ENCODE measurements at regions not wholly inside any gene's neighbourhood (a gene's known extent, or its start where the extent isn't known, plus 50 kb on each side); places are given as distances from the start of the nearest gene placed in this dataset.
A peak's percentile ranks its signal among the peaks of the same experiment; 100 is the strongest.
"Not testable (repeated sequence)": the region's sequence is repeated elsewhere in the genome, so short reads cannot be mapped to it uniquely, and the experiment has no call there.

DNA sequence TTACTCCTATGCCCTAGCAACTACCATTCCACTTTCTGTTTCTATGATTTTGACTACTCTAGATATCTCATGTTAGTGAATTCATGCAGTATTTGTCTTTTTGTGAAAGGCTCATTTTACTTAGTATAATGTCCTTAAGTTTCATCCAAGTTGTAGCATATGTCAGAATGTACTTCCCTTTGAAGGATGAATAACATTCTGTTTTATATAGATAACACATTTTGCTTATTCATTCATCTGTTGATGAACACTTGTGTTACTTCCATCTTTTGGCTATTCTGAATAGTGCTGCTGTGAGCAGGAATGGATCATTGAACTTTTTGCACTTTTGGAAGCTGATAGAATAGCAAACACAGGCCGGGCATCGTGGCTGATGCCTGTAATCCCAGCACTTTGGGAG lies 140.2 kb upstream of the MYO10 start:
- no peaks in the 10 kb centered on the region for H3K27me3 ChIP-seq (ENCODE audit: control insufficient read depth, insufficient read depth, low read length)
- H3K4me1 ChIP-seq (ENCODE audit: control insufficient read depth, insufficient read depth, low read length): no peaks in the 10 kb centered on the region
- H3K27ac ChIP-seq (ENCODE audit: low read depth, low read length): no peak overlapping the region
- 94% methylated on average over 2 of the region's 2 CpGs for WGBS (ENCODE audit: insufficient coverage)
- DNase-seq (ENCODE audit: low read depth in 4 of 6, low spot score in 6 of 6): peak in 1 of 6 donors; percentile 42
- H3K9me3 ChIP-seq (ENCODE audit: control insufficient read depth, insufficient read depth, low read length): no peaks in the 10 kb centered on the region
- no peak overlapping the region for H3K4me3 ChIP-seq (ENCODE audit: low read depth, low read length)
- no peaks in the 10 kb centered on the region for H3K36me3 ChIP-seq (ENCODE audit: control insufficient read depth, insufficient read depth, low read length)

DNA sequence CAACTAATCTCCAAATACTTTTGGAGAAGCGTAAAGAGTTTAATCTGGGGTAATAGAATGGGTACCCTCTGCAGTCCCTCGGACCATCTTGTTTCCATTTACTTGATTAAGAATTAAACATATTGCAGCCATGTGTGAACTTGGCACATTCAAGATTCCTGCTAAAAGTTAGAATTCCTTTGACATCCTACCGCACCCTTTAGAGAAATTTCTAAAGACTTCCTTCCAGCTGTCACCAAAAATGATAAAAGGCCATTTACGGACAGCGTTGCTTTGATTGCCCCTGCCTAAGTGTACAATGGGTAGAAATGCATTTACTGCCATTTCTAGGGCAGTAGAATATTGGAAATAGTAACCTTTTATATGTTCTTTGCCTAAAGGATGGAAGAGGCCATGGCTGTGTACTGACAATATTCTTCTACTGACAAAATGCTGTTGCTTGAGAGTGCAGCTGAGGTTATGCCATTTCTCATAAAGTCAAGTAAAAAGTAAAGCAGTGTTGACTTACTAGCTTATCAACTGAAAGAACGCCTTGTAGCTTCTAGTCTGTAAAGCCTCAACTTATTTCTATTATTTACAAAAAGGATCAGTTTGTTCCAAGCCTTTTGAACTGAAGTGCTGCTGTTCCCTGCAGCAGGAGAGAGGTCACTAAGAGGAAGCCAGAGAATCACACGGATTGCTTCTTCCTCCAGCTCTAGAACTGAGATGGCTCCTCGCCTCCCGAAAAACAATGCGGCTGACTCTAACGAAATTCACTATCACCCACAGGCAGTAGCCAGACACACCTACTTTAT lies 139.8 kb upstream of the BASP1 start:
- WGBS (ENCODE audit: insufficient coverage): no CpG with 5 or more reads among the region's 11 CpGs
- Histone ChIP-seq H3K4me1 (ENCODE audit: control insufficient read depth, insufficient read depth, low read length) (no peaks in the 10 kb centered on the region), H3K27me3 (ENCODE audit: control insufficient read depth, insufficient read depth, low read length) (no peaks in the 10 kb centered on the region), H3K4me3 (ENCODE audit: low read depth, low read length) (no peak overlapping the region), H3K9me3 (ENCODE audit: control insufficient read depth, insufficient read depth, low read length) (no peaks in the 10 kb centered on the region), H3K27ac (ENCODE audit: low read depth, low read length) (no peak overlapping the region), H3K36me3 (ENCODE audit: control insufficient read depth, insufficient read depth, low read length) (no peaks in the 10 kb centered on the region)
- no peak for DNase-seq (ENCODE audit: low read depth in 4 of 6, low spot score in 6 of 6)

DNA sequence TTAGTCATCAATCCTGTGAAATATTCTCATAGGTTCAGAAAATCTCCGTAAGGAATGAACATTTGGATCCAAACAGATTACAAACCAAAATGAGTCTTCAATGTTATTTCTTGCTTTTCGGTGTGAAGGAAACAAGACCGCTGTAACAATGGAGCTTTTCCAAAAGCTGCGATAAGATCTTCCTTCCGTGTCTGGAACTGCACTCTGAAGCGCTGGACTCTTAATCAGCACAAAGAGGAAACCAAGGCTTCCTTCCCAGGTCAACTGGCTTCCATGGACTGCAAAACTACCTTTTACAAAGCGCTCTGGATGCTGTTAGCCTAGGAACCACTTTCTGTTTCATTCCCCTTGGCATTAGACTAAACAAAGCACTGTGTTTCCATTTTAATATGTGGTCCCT lies 137.9 kb upstream of the BASP1 start:
- WGBS (ENCODE audit: insufficient coverage): 91% methylated on average over 4 of the region's 7 CpGs
- Histone ChIP-seq H3K4me3 (ENCODE audit: low read depth, low read length) (no peak overlapping the region), H3K4me1 (ENCODE audit: control insufficient read depth, insufficient read depth, low read length) (no peaks in the 10 kb centered on the region), H3K36me3 (ENCODE audit: control insufficient read depth, insufficient read depth, low read length) (no peaks in the 10 kb centered on the region), H3K27ac (ENCODE audit: low read depth, low read length) (no peak overlapping the region), H3K9me3 (ENCODE audit: control insufficient read depth, insufficient read depth, low read length) (no peaks in the 10 kb centered on the region), H3K27me3 (ENCODE audit: control insufficient read depth, insufficient read depth, low read length) (no peaks in the 10 kb centered on the region)
- DNase-seq (ENCODE audit: low read depth in 4 of 6, low spot score in 6 of 6): no peak

DNA sequence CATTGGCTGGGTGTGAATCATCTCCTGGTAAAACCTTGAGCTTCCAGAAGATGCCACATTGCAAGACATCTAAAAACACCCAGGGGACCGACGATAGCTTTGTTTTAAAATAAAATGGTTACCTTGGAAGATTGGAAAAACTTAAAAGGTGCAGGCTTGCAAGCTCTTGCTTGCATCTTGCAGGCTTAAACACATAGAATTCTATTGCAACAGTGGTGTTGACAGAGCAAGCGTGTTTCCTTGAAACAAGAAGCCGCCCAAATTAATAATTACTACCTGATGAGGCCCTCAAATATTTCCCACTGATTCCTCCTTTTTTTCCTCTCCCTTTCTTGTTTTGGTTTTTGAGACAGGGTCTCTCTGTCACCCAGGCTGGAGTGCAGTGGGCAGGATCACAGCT lies 137.1 kb upstream of the BASP1 start:
- WGBS (ENCODE audit: insufficient coverage): 100% methylated on average over 2 of the region's 4 CpGs
- Histone ChIP-seq H3K4me3 (ENCODE audit: low read depth, low read length) (no peak overlapping the region), H3K27me3 (ENCODE audit: control insufficient read depth, insufficient read depth, low read length) (no peaks in the 10 kb centered on the region), H3K27ac (ENCODE audit: low read depth, low read length) (no peak overlapping the region), H3K9me3 (ENCODE audit: control insufficient read depth, insufficient read depth, low read length) (no peaks in the 10 kb centered on the region), H3K36me3 (ENCODE audit: control insufficient read depth, insufficient read depth, low read length) (no peaks in the 10 kb centered on the region), H3K4me1 (ENCODE audit: control insufficient read depth, insufficient read depth, low read length) (no peaks in the 10 kb centered on the region)
- no peak for DNase-seq (ENCODE audit: low read depth in 4 of 6, low spot score in 6 of 6)

DNA sequence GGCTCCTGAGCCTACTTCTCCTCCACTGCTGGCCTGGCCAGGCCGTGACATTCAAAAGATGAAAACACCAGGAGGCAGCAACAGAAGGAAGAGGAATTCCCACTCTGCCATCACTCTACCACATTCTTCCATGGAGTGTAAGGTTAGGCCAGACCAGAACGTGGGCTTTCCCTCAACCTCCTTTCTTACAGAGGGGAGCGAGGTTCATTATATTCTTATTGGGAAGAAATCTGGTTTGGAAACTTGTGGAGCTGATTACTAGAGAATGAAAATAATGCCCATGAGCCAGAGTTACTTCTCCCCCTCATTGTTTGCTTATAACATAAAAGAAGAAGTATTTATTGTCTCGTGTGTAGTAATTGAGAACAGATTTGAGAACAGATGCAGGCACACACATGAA lies 136.3 kb upstream of the BASP1 start:
- Histone ChIP-seq H3K36me3 (ENCODE audit: control insufficient read depth, insufficient read depth, low read length) (no peaks in the 10 kb centered on the region), H3K4me1 (ENCODE audit: control insufficient read depth, insufficient read depth, low read length) (no peaks in the 10 kb centered on the region), H3K27me3 (ENCODE audit: control insufficient read depth, insufficient read depth, low read length) (no peaks in the 10 kb centered on the region), H3K4me3 (ENCODE audit: low read depth, low read length) (no peak overlapping the region), H3K9me3 (ENCODE audit: control insufficient read depth, insufficient read depth, low read length) (no peaks in the 10 kb centered on the region), H3K27ac (ENCODE audit: low read depth, low read length) (no peak overlapping the region)
- no peak for DNase-seq (ENCODE audit: low read depth in 4 of 6, low spot score in 6 of 6)
- 71% methylated on average over 1 of the region's 4 CpGs for WGBS (ENCODE audit: insufficient coverage)

DNA sequence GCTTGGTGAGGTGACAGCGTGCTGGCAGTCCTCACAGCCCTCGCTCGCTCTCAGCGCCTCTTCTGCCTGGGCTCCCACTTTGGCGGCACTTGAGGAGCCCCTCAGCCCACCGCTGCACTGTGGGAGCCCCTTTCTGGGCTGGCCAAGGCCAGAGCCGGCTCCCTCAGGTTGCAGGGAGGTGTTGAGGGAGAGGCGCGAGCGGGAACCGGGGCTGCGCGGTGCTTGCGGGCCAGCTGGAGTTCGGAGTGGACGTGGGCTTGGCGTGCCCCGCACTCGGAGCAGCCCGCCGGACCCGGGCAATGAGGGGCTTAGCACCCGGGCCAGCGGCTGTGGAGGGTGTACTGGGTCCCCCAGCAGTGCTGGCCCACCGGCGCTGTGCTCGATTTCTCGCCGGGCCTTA lies 134.2 kb upstream of the BASP1 start:
- H3K27me3 ChIP-seq (ENCODE audit: control insufficient read depth, insufficient read depth, low read length); H3K36me3 ChIP-seq (ENCODE audit: control insufficient read depth, insufficient read depth, low read length); DNase-seq (ENCODE audit: low read depth in 4 of 6, low spot score in 6 of 6); H3K4me3 ChIP-seq (ENCODE audit: low read depth, low read length); H3K27ac ChIP-seq (ENCODE audit: low read depth, low read length); H3K4me1 ChIP-seq (ENCODE audit: control insufficient read depth, insufficient read depth, low read length); H3K9me3 ChIP-seq (ENCODE audit: control insufficient read depth, insufficient read depth, low read length): not testable (repeated sequence)
- 94% methylated on average over 25 of the region's 29 CpGs for WGBS (ENCODE audit: insufficient coverage)

DNA sequence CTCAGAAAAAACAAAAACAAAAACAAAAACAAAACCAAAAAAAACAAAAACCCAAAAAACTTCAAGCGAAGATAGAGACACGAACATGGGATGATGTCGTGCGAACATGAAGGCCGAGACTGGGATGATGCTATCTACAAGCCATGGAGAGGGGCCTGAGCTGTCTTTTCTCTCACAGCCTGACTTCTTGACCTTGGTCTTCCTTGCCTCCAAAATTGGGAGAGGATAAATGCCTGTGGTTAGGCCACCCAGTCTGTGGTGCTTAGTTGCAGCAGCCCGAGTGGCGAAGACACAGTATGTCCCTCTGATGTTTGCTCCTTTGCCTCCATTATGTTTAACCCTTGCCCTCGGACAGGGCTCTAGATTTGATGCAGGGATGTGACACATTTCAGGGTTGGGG lies 130.4 kb upstream of the BASP1 start:
- no peaks in the 10 kb centered on the region for H3K36me3 ChIP-seq (ENCODE audit: control insufficient read depth, insufficient read depth, low read length)
- no peaks in the 10 kb centered on the region for H3K9me3 ChIP-seq (ENCODE audit: control insufficient read depth, insufficient read depth, low read length)
- H3K4me1 ChIP-seq (ENCODE audit: control insufficient read depth, insufficient read depth, low read length): no peaks in the 10 kb centered on the region
- no peak overlapping the region for H3K4me3 ChIP-seq (ENCODE audit: low read depth, low read length)
- WGBS (ENCODE audit: insufficient coverage): 80% methylated on average over 8 of the region's 8 CpGs
- no peaks in the 10 kb centered on the region for H3K27me3 ChIP-seq (ENCODE audit: control insufficient read depth, insufficient read depth, low read length)
- no peak overlapping the region for H3K27ac ChIP-seq (ENCODE audit: low read depth, low read length)
- DNase-seq (ENCODE audit: low read depth in 4 of 6, low spot score in 6 of 6): no peak

DNA sequence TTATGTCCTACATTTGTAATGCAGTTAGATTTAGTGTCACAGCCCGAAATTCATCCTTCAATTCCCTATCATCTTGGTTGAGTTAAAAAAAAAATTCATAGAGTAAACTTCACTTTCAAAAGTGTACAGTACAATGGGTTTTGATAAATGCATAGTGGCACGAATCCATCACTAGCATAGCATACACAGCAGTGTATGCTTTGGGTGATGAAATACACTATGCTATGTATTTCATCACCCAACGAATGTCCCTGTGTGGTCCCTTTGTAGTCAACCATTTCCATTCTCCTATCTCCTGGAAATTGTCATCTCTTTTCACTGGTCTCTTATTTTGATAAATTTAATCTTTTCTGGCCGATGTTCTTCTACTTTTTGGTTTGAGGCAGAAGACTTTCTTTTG lies 129.4 kb upstream of the BASP1 start:
- Histone ChIP-seq H3K27me3 (ENCODE audit: control insufficient read depth, insufficient read depth, low read length) (no peaks in the 10 kb centered on the region), H3K4me3 (ENCODE audit: low read depth, low read length) (no peak overlapping the region), H3K36me3 (ENCODE audit: control insufficient read depth, insufficient read depth, low read length) (no peaks in the 10 kb centered on the region), H3K9me3 (ENCODE audit: control insufficient read depth, insufficient read depth, low read length) (no peaks in the 10 kb centered on the region), H3K27ac (ENCODE audit: low read depth, low read length) (no peak overlapping the region), H3K4me1 (ENCODE audit: control insufficient read depth, insufficient read depth, low read length) (no peaks in the 10 kb centered on the region)
- no peak for DNase-seq (ENCODE audit: low read depth in 4 of 6, low spot score in 6 of 6)
- no CpG with 5 or more reads among the region's 4 CpGs for WGBS (ENCODE audit: insufficient coverage)

DNA sequence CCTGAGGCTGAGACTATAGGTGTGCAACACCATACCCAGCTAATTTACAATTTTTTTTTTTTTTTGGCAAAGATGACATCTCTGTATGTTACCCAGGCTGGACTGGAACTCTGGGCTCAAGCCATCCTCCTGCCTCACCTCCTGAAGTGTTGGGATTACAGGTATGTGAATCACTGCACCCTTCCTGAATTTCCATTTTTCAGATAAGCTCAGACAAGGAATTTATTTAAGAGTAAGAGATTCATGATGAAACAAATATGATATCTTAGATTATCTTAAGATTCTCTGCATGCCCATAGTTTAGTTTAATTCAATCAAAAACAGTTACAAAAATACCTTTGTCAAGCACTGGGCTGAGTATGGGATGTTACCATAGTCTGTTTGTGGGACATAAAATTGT lies 128.4 kb upstream of the BASP1 start:
- H3K4me1 ChIP-seq (ENCODE audit: control insufficient read depth, insufficient read depth, low read length): no peaks in the 10 kb centered on the region
- H3K9me3 ChIP-seq (ENCODE audit: control insufficient read depth, insufficient read depth, low read length): no peaks in the 10 kb centered on the region
- no peak overlapping the region for H3K27ac ChIP-seq (ENCODE audit: low read depth, low read length)
- H3K36me3 ChIP-seq (ENCODE audit: control insufficient read depth, insufficient read depth, low read length): no peaks in the 10 kb centered on the region
- no peaks in the 10 kb centered on the region for H3K27me3 ChIP-seq (ENCODE audit: control insufficient read depth, insufficient read depth, low read length)
- DNase-seq (ENCODE audit: low read depth in 4 of 6, low spot score in 6 of 6): no peak
- no peak overlapping the region for H3K4me3 ChIP-seq (ENCODE audit: low read depth, low read length)

DNA sequence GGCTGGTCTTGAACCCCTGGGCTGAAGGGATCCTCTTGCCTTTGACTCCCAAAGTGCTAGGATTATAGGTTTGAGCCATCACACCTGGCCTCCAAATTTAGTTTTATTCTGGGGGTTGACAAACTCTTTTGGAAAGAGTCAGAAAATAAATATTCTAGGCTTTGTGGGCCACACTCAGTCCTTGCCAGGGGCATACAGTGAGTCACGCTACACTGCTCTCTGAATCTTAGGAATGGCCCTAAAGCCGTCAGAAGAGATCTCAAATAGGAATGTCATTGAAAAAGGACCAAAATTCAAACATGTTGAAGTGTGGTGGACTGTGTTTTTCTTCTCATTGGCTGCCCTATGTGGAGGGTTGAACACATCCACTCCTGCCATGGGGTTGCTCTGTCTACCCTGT lies 127.7 kb upstream of the BASP1 start:
- Histone ChIP-seq H3K27ac (ENCODE audit: low read depth, low read length) (no peak overlapping the region), H3K36me3 (ENCODE audit: control insufficient read depth, insufficient read depth, low read length) (no peaks in the 10 kb centered on the region), H3K4me3 (ENCODE audit: low read depth, low read length) (no peak overlapping the region), H3K27me3 (ENCODE audit: control insufficient read depth, insufficient read depth, low read length) (no peaks in the 10 kb centered on the region), H3K9me3 (ENCODE audit: control insufficient read depth, insufficient read depth, low read length) (no peaks in the 10 kb centered on the region), H3K4me1 (ENCODE audit: control insufficient read depth, insufficient read depth, low read length) (no peaks in the 10 kb centered on the region)
- no peak for DNase-seq (ENCODE audit: low read depth in 4 of 6, low spot score in 6 of 6)
- WGBS (ENCODE audit: insufficient coverage): 100% methylated on average over 2 of the region's 2 CpGs

All from spinal cord (tissue), 9 donors.